AG04450 (cell line): ENCODE measurements at regions not wholly inside any gene's neighbourhood (a gene's known extent, or its start where the extent isn't known, plus 50 kb on each side); places are given as distances from the start of the nearest gene placed in this dataset.

ENCODE experiments used
- CTCF ChIA-PET: fragments of 300-600, 350-600 bp; formaldehyde crosslinking; extraction: SDS; loops from one replicate; lab custom pipeline; 2022; ENCODE audit warnings: antibody characterized with exemption, inconsistent platforms; lab: Charles Lee
- POLR2A ChIA-PET: fragments of 350-600 bp; formaldehyde crosslinking; extraction: SDS; loops from one replicate; lab custom pipeline; 2021; ENCODE audit warnings: antibody characterized with exemption, inconsistent platforms; lab: Yijun Ruan, JAX
- DNase-seq: peaks from one replicate; pipeline ENCODE4 v3.0.0-alpha.2; 2011; ENCODE audit warnings: low read depth, low spot score
- H3K27ac ChIP-seq: one replicate; pipeline ENCODE4 v1.5.1; 2012; ENCODE audit warnings: low read depth, low read length, control low read depth
- H3K27me3 ChIP-seq: one replicate; pipeline ENCODE4 v1.6.0; 2012; ENCODE audit warnings: low read length; ENCODE audit not compliant: control insufficient read depth, insufficient read depth
- H3K4me3 ChIP-seq: 2 replicates; pipeline ENCODE4 v1.5.1; 2011; ENCODE audit warnings: mild to moderate bottlenecking, low read depth, low read length, control low read depth
- H3K9me3 ChIP-seq: 2 replicates; pipeline ENCODE4 v1.5.1; 2012; ENCODE audit warnings: low read length; ENCODE audit not compliant: control insufficient read depth, insufficient read depth
- TF ChIP-seq, protein P1 (sequence below): IDR thresholded peaks from 2 replicates; pipeline ENCODE4 v1.5.1; 2011; ENCODE audit warnings: low read depth, low read length, control low read depth, inconsistent platforms

DNA sequence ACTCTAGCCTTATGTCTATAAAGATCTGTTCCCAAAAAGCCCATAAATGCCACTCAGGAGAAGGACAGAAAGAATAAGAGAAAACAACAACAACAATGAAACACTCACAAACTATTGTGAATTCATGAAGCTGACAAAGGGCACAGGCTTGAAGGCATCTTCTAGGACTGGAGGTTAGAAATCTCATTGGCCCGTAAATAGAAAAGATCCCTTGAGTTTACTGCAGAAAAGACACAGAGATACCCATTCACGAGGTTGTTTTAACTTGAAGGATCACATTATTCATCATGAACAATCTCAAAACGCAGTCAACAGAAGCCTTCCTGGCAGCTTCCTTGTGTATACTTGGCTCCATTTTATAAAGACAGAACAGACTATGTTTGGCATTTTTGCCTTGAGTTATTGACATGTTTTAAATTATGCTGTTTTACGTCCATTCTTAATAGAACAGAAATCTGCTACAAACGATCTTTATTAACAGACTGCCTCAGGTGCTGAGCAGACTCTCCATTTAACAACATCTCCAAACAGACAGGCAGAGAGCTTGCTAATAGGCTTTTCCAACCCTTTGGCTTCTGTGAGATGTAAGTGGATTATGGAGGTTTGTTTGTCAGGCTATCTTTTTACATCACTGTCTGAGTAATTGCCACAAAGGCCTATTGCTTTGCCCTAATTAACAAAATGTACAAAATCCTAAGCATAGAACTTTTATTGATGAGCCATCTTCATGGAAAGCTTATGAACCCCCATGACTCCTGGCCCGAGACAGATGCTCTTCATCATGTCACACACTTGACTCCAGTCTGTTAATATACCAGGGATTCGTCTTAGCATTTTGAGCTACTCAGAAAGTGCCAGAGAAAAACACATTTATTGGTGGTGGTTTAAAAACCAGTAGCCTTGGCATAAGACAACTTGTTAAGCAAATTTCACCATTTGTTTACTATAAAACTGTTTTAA lies 735.3 kb upstream of the ZNF608 start:
- DNase-seq: no peak

GRCh38 chr5:125483609-125484008 lies 737.2 kb upstream of the ZNF608 start:
- CTCF ChIA-PET: no interaction called here
- no peak overlapping the region for H3K27ac ChIP-seq
- POLR2A ChIA-PET: interaction anchor here (1.5 to 2.9 kb wide), 3 partner anchors 71 to 735 kb away, joined by 3 to 16 read pairs (median 16); no protein-coding TSS in a partner anchor

More for the DNA sequence above, 735.3 kb upstream of the ZNF608 start:
- H3K27me3 ChIP-seq: no peaks in the 10 kb centered on the region
- CTCF ChIA-PET: no interaction called here
- POLR2A ChIA-PET: no interaction called here
- TF ChIP-seq, protein P1, sequence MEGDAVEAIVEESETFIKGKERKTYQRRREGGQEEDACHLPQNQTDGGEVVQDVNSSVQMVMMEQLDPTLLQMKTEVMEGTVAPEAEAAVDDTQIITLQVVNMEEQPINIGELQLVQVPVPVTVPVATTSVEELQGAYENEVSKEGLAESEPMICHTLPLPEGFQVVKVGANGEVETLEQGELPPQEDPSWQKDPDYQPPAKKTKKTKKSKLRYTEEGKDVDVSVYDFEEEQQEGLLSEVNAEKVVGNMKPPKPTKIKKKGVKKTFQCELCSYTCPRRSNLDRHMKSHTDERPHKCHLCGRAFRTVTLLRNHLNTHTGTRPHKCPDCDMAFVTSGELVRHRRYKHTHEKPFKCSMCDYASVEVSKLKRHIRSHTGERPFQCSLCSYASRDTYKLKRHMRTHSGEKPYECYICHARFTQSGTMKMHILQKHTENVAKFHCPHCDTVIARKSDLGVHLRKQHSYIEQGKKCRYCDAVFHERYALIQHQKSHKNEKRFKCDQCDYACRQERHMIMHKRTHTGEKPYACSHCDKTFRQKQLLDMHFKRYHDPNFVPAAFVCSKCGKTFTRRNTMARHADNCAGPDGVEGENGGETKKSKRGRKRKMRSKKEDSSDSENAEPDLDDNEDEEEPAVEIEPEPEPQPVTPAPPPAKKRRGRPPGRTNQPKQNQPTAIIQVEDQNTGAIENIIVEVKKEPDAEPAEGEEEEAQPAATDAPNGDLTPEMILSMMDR: no peak
- no peak overlapping the region for H3K4me3 ChIP-seq
- H3K9me3 ChIP-seq: no peaks in the 10 kb centered on the region
- H3K27ac ChIP-seq: no peak overlapping the region

DNA sequence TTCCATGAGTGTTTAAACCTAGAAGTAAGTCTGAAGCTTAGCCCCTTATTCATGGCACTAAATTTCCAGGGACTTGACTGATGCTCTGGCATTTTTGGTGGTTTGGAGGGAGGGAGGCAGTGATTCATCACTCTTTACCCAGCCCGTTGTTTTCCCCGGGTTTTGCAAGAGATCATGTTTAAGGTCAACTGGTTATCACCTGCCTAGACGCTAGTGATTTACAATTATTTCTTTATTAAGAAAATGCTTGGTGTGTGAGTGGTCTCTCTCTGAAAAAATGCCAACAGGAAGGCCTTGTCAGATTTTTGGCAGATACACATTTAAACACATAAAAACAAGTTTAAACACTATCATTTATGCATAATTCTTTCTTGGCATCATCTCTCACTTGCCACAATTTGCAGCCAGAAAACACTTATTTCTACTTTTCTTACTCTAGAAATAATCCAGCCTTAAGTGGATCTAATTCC lies 737.9 kb upstream of the ZNF608 start:
- Histone ChIP-seq H3K27me3 (no peaks in the 10 kb centered on the region), H3K27ac (peak overlapping the region; percentile 63), H3K4me3 (no peak overlapping the region), H3K9me3 (no peaks in the 10 kb centered on the region)
- DNase-seq: no peak
- ChIA-PET POLR2A (interaction anchor here (0.6 to 2.9 kb wide), 10 partner anchors 67 to 826 kb away, joined by 3 to 16 read pairs (median 5); no protein-coding TSS in a partner anchor), CTCF (no interaction called here)
- TF ChIP-seq, protein P1: no peak

More at GRCh38 chr5:125483609-125484008, 737.2 kb upstream of the ZNF608 start:
- no peaks in the 10 kb centered on the region for H3K27me3 ChIP-seq
- no peaks in the 10 kb centered on the region for H3K9me3 ChIP-seq
- no peak overlapping the region for H3K4me3 ChIP-seq
- TF ChIP-seq, protein P1: no peak
- DNase-seq: no peak

DNA sequence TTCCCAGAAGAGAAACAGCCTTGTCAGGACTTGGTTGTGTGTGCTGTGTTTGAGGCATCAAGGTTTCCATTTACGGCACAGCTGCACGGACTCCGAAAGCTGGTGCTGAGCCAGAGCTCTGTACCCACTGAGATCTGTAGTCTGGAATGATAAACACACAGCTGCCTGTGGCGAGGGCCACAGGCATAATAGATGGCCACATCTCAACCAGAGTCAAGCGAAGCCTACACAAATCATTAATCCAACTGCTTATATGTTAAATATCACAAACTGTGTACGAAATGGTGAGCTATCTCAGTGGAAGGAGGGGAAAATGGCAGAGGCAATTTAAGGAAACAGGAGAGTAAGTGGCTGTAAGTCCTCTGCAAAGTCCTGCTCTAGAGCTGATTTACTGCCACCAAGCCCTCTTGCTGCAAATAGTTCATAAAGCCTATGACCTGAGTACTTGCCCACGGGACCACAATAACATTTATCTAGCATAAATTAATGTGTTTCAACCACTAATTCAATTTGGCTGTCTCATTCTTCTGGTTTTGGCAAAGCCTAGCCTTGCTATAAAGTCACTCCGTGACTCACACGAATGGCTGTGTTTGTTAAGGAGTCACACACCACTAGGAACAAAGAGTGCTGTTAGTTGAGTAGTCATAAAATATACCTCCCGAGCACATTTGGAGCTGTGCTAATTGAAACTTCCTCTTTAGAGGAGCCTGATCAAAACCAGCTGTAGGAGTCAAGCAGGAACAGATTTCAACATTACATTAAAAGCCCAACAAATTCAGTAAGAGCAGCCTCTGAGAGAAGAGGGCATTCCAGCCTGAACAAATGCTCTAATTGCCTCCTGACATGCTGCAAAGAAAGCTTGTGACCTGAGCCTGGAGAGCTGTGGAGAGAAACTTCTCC lies 738.6 kb upstream of the ZNF608 start:
- no peaks in the 10 kb centered on the region for H3K27me3 ChIP-seq
- H3K9me3 ChIP-seq: no peaks in the 10 kb centered on the region
- TF ChIP-seq, protein P1: no peak
- peak; percentile 96 for DNase-seq
- ChIA-PET CTCF (interaction anchor here (0.6 to 1.4 kb wide), 3 partner anchors 38 to 404 kb away, joined by 3 read pairs; no protein-coding TSS in a partner anchor), POLR2A (interaction anchor here (0.6 to 2.9 kb wide), 15 partner anchors 38 to 869 kb away, joined by 3 to 16 read pairs (median 4); no protein-coding TSS in a partner anchor)
- no peak overlapping the region for H3K4me3 ChIP-seq
- H3K27ac ChIP-seq: peak overlapping the region; percentile 63
